GM21786 (cell line): ENCODE measurements at regions not wholly inside any gene's neighbourhood (a gene's known extent, or its start where the extent isn't known, plus 50 kb on each side); places are given as distances from the start of the nearest gene placed in this dataset.
"Not testable (repeated sequence)": the region's sequence is repeated elsewhere in the genome, so short reads cannot be mapped to it uniquely, and the experiment has no call there.

Source experiments
- ATAC-seq: cut with Tn5 transposase; IDR thresholded peaks from one replicate; pipeline ENCODE4 v1.9.1; 2021; ENCODE audit not compliant: unreplicated experiment

DNA sequence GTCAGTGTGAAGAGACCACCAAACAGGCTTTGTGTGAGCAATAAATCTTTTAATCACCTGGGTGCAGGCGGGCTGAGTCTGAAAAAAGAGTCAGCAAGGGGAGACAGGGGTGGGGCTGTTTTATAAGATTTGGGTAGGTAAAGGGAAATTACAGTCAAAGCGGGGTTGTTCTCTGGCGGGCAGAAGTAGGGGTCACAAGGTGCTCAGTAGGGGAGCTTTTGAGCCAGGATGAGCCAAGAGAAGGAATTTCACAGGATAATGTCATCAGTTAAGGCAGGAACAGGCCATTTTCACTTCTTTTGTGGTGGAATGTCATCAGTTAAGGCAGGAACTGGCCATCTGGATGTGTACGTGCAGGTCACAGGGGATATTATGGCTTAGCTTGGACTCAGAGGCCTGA, 372.6 kb upstream of the MEX3C start:
- ATAC-seq = not testable (repeated sequence)

DNA sequence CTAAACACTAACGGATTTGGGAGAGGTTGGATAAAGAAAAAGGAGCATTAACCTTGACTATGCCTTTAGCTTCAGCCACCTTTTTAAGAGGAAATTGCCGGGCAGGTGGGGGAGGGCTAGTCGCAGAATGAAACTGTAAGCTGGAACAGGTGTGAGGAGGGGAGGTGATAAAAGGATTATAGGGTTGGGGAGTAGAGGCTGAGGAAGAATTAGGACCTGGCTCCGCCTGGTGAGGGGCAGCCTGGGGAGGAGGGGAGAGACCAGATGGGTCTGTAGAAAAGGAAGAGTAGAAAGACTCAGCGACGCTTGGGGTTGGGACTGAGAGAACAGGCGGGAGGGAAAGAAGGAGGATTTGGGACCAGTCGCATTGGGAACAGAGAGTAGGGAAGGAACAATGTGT, 376.4 kb upstream of the MEX3C start:
- ATAC-seq = not testable (repeated sequence)

DNA sequence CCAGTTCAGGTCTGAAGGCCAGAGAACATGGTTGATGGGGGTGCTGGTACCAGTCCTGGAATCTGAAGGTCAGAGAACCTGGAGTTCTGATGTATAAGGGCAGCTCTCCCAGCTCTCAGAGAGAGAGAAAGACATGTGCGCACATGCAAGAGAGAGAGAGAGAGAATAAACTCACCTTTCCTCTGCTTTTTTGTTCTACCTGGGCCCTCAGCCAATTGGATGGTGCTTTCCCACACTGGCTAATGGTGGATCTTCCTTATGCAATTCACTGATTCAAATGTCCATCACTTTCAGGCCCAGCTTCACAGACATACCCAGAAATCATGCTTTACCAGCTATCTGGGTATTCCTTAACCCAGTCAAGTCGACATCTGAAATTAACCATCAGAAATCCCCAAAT, 377.7 kb upstream of the MEX3C start:
- no peak for ATAC-seq

DNA sequence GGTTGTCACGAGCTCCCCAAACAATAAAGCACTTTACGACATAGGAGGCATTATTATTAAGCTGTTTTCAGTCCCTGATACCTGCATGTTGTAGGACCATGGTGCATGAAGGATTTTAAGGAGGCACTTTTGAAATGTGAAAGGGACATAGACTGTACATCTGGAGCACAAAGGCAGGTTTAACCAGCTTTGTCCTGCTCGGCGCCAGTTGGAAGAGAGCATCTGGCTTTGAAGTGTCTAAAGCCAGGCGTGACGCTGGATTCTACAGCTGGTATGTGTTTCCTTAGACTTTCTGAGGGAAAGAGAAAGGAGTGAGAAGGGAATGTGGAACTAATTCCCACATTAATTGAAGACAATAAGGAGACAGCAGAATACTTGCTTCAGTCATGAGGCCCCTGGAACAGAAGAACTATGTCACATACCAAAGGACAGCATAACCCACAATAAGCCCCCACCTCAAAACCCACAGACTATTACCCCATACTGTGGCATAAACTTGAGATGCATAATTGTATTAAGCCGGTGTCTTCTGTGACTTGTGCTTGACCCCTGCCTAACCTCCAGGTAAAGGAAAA, 381.0 kb upstream of the MEX3C start:
- ATAC-seq = no peak

DNA sequence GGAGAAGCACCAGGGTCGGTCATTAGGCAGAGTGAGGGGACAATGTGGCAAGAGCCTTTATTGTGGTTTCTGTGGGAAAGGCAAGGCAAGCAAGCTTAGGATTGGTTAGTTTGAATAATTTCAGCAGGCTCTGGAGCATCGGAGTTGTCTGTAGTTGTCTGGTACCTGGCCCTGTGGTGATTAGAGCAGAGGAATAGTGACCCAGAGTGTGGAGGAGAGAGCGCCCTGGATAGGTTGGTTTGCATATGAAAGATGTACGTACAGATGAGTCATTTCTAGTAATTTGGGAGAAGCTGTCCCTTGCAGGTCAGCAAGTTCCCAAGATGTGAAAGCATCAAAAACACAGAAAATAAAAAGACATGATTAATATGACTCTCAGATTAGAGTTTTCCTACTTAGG, 383.1 kb upstream of the MEX3C start:
- no peak for ATAC-seq

DNA sequence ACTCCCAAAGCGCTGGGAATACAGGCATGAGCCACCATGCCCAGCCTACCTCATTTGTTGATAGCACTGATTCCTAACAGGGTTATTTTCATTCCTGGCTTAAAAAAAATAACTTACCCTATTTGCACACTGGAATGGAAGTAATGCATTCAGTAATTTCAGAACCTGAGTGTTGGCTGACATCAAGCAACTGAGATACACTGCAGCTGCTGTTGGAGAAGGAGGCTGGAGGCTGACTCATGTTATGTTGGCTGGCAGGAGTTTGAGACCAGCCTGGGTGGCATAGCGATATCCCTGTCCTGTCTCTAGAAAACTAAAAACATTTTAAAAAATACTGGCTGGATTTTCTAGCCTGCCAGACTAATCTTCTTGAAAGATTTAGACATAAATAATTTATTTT, 385.1 kb upstream of the MEX3C start:
- ATAC-seq = no peak

DNA sequence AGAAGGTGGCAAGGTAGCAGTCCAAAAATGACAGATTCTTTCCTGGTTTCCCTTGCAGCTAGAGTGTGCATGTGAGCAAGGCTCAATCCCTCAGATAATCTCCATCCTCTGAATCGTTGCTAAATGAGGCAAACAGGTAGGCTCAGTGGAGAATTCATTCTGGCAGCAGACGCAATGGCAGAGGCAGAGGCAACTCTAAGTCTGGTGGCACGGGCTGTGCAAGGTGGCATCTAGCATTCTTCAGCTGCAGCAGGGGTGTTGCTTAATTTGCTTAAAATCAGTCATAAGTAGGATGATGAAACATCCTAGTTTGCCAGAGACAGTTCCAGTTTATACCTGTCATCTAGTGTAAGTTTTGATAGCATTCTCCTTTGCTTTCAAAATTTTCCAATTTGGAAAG, 391.1 kb upstream of the MEX3C start:
- no peak for ATAC-seq

DNA sequence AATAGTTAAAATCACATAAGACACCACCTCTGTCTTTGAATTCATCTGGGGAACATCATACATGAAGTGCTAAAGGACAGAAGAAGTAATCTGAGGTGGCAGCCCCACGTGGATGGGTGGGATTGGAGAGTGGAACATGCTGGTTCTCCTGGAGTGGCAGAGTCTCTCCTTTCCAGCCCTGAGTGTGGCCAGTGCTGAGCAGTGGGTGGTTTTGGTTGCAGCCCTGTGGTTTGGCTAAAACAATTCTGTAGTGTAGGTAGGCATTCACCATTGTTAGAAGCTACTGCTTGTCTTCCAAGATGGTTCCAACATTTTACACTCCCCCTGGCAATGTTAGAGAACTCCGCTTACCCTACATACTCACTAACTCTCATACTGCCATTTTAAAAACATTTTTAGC, 396.4 kb upstream of the MEX3C start:
- no peak for ATAC-seq

DNA sequence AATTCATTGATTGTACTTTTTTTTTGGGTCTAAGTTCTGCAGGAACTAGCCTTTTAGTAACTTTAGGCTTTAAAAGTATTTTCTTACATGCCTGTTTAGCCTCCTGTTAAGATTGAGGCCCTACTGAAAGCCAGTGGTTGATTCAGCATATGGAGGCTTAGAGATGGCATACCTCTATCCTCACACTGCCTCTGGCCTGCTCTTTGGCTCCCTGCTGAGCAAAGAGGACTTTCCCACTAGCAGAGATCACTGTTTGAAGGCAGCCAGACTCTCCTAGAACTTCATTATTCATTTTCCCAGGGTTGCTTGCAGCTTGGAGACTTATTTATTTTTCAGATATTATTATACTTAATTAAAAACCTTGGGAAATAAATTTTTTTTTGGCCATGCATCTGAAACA, 405.6 kb upstream of the MEX3C start:
- ATAC-seq = no peak

DNA sequence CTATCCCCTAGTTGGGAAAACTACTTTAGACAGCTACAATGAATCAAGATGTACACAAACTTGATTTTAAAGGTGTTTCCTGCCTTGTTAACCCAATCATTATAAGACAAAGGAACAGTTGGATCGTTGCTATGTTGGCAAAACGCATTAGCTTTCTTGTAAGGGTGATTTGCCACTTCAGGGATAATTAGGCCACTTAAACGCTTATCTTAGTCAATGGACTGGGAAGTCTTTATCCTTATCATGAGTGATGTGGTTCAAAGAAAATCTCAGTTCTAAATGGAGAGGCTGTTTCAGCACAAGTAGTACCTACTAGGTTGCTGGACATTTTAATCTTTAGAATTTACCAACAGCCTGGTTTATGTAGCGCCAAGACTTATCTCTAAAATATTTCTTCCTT, 406.1 kb upstream of the MEX3C start:
- no peak for ATAC-seq

DNA sequence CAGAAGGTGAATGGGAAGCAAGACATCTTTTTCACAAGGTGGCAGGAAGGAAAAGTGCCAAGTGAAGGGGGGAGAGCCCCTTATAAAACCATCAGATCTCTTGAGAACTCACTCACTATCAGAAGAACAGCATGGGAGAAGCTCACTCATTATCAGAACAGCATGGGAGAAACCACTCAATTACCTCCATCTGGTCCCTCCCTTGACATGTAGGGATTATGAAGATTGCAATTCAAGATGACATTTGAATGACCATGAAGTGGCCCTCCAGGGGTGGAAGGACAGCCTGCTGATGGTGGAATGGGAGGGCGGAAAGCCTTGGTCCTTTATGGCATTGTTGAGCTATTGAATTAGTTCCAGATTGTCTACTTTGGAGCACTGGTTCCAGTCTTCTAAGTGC, 413.0 kb upstream of the MEX3C start:
- ATAC-seq = no peak

DNA sequence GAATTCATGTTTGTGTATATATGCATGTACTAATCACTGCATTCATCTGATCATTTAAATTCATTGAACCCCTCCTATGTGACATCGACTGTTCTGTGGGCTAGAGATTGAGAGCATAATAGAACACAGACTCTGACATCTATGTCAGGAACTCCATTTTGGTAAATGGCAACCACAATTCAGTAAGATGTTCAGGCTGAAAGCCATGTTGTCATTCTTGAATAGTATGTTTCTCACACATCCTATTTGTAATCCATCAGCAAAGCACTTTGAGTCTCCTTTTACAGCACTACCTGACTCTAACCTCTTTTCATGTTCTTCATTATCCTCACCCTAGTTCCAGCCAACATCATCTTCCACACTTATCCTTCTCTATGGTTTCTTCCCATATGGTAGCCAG, 413.8 kb upstream of the MEX3C start:
- ATAC-seq = no peak

DNA sequence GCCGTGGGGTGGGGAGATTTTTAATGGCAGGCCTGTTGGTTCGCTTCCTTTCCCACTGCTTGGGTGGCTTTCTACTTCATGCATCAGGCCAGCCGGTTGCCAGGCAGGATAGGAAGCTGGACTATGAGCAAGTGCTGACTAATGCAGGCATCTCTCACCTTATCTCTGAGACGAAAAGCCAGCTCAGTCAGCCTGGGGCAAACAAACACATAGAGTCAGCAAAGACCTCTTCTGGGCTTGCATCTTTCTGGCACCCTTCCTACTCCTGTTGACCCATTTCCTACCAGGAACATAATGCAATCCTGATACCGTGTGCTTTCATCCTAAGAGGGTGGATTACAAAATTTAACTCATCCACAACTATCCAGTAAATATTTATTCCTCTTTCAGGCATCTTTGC, 416.6 kb upstream of the MEX3C start:
- ATAC-seq = no peak

DNA sequence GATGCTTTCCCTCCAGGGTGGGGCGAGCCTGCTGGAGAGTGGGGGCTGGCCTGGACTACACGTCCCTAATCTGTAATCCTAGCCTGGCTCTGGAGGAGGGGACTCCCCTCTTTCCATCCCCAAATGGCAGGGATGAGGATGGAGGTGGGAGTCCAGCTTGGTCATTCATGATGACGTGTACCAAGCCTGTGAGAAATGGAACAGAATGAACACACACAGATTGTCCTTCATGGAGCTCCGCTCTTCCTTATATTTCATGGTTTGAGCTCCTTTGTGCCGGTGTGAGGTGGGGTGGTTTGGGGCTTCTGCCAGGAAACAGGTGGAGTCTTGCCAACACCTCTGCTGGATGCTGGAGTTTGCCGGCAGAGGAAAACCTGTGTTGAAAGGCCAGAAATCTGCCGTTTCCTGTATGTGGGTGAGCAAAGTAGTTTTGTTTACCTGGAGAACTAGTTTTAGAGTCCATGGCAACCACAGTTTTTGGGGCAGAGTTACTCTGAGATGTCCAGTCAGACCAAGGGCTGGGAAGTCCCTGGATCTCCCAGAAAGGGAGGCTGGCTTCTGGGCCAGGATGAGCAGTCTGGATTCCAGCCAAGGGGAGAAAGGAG, 417.6 kb upstream of the MEX3C start:
- ATAC-seq = no peak

DNA sequence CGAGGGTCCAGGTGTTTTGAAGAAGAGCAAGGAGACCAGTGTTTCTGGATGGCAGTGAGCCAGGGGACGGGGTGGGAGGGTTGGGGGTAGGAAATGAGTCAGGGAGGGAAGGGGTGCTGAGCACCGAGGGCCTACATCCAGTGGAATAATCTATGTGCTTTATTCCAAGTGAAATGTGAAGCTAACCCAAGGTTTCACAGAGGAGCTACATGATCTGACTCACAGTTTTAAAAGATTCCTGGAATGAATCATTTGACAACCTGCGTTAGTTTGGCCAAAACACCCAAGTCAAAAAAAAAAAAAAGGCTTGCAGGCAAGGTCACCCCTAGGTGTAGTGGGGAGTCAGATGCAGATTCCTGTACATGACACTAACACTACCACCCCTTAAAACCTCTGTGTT, 419.7 kb upstream of the MEX3C start:
- ATAC-seq = no peak

DNA sequence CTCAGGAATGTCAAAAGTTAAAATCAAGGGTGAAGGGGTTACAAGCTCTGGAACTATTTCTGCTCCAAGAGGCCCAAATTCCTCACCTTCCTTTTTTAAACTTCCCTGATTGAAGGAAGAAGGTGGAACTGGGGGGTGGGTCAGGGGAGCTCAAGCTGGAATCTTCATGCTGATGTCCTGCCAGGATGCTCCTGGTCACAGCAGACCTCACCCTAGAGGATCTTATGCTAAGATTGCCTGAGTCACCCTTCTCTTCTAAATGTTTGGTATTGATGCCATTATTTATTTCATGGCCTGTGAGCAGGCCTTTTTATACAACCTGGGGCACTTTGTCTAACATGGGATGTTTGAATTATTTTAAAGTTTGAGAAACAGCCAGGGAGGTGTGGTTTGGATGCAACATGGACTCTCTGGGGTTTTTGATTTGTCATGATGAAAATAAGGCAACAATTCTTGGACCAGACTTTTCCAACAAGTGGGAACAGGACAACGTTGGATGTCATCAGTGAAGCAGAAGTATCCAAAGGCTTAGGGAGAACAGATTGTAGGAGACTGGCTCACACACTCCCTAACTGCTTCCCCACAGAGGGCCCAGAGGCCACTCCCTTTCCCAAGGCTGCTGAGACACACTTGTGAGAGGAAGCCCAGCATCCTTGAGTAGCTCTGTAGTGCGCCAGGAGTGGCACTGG, 420.2 kb upstream of the MEX3C start:
- no peak for ATAC-seq

DNA sequence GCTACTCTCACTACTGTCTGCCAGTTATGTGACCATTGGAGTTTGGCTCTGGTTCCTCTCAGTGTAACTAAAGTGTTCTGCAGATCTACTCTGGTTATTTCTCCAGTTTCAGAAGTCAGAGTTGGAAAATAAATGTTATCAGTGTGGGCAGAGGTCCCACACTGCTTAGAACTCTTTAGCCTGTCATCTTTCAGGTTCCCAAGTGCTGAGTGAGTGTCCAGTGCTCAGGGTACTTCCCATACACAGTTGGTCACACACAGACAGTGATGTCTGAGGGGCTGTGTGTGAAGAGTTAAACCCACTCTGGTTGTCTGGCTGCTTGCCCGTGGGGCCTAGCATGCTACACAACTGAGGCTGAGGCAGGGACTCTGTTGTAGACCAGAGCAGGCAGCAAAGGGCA, 421.8 kb upstream of the MEX3C start:
- no peak for ATAC-seq

DNA sequence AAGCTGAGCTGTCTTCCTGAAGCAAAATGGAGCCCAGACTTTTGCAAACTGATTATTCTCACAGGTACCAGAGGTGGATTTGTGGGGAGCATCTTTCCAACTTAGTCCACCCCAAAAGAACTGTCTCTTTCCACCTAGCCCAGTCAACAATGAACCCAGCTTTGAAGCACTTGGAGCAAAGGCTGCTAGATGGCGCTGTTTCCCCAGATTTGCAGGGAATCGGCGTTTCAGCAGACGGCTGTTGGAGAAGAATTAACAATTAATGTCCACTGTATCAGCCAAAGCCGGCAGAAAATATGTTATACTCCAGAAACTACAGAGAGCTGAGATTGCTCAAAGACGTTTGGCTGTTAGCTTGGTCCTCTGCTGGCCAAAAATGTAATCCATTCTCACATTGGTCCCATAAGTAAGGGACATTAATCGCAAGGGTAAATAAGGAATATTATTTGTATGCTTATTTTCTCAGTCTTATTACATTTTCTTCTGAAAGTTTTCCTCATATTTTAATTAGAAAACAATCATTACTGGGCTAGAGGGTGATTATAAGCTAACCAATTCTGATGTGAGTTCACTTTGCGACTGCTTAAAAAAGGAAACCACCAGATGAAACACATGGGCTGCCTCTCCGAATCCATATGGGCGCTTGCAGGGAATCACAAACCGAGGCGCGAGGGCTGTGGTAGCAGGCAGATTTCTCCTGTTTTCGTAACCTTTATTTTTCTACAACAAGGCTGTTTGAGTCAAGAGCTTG, 423.8 kb upstream of the MEX3C start:
- ATAC-seq = peak; percentile 53

DNA sequence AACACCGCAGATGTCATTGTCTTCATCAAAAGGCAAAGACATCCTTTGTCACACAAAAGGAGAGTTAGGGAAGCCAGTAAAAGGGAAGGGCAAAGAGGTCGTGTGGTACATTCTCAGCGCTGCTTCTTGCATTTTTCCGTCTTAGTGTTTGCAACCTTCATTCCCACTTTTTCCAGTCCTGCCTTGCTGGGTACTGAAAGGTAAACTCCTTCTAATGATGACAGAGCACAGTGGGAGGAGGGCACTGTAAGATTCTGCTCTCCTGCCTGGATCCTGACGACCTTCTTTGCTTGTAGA, 424.3 kb upstream of the MEX3C start:
- ATAC-seq = no peak

DNA sequence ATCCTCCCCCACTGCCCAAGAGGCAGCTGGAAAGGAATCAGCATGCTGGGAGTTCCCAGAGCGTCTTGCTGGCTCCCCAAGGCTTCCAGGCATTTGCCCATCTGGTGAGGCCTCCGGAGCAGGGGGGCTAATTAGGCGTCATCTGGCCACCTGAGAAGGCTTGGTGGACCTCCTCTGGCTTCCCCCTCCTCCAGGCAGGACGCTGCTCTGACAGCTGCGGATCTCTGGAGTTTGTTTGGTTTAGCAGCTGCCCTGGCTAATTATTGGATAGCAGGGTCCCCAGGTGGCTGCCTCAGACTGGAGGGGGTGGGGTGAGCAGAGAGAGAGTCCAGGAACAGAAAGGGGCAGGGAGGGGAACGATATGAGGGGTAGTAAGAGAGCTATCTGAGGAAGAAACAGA, 425.2 kb upstream of the MEX3C start:
- ATAC-seq = no peak

DNA sequence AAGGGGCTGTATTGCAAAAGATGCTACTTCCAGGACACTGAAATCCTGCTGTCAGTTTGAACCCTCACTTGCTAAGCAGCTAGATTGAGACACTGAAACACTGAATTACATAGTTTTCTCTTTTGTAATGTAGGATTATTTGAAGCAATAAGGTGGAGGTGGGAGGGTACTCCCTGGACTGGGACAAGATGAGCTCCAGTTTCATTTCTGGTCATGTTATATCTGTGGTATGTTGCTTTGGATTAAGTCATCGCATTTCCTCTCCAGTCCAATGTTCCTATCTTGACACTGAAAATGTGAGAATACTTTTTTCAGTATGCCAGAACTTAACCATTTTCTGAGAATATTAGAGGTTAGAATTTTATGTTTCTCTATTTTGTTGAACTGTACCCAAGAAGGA, 426.2 kb upstream of the MEX3C start:
- no peak for ATAC-seq

DNA sequence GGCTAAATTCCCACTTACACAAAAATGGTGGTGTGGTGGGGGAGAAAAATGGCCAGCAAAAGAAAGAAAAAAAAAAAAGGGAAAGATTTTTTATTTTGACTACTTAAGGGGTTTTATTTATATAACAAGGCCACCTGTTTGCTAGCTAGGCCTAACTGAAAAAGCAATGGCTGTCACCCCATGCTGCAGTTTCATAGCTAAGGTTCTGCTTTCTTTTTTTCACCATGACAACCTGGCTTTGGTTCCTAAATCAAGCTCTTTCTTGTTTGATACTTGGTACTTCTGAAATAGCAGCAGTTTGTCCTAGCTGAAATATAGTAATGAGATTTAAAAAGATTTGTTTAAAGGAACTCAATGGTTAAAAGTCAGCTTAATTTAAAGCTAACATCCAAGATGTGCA, 433.2 kb upstream of the MEX3C start:
- ATAC-seq = no peak
